AG04449 (cell line): ENCODE measurements at regions not wholly inside any gene's neighbourhood (a gene's known extent, or its start where the extent isn't known, plus 50 kb on each side); places are given as distances from the start of the nearest gene placed in this dataset.

Experiments
- CTCF ChIA-PET: fragments of 350-600 bp; formaldehyde crosslinking; extraction: SDS; loops from one replicate; lab custom pipeline; 2021; ENCODE audit warnings: antibody characterized with exemption; lab: Yijun Ruan, JAX
- POLR2A ChIA-PET: fragments of 400-600, 350-600 bp; formaldehyde crosslinking; extraction: SDS; loops from one replicate; lab custom pipeline; 2020; ENCODE audit warnings: antibody characterized with exemption, inconsistent platforms; lab: Yijun Ruan, JAX
- DNase-seq: peaks from one replicate; pipeline ENCODE4 v3.0.0-alpha.2; 2010; ENCODE audit warnings: low read depth, low spot score
- H3K4me3 ChIP-seq: 2 replicates; pipeline ENCODE4 v1.5.1; 2011; ENCODE audit warnings: low read depth, mild to moderate bottlenecking, control low read depth, low read length
- TF ChIP-seq, protein P1 (sequence below): IDR thresholded peaks from one replicate; pipeline ENCODE4 v1.5.1; 2011; ENCODE audit warnings: mild to moderate bottlenecking, moderate library complexity, low read length, control low read depth, inconsistent platforms; ENCODE audit not compliant: insufficient read depth; ENCODE audit errors: missing control alignments

DNA sequence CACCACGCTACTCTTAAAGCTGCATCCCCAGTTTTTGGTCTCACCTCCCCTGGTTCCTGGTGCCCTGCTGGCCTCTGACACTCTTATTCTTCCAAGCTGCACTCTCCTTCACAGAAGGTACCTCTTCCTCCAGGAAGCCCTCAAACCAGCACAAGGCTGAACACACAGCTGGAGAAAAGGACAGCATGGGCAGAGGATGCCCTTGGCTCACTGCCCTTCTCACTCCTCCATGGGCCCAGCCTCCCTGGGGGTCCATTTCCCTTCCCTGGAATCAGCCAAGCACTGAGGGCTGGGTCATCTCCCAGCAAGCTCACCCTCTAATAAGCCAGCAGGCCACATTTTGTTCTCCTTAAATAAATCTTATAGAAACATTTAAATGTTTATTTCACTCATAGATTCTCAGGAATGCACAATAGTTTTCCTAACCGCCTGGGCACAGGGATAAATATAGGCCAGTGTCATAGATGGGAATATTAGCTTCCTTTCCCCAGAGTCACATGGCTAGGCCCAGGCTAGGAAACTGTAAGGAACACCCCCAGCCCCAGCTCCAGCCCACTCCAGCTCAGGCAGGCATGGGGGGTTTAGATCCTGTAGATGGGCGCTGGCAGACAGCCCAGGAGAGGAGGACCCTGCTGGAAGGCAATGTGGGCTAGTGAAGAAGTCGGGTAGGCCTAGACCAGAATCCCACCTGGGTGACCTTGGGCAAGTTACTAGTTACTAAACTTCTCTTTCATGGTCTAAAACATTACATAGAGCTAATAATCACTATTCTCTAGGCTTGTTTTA, 51.5 kb downstream of the IRAG1 start:
- H3K4me3 ChIP-seq: no peak overlapping the region
- CTCF ChIA-PET: interaction anchor here (1.3 to 2.8 kb wide), 3 partner anchors 12 to 128 kb away, joined by 3 to 21 read pairs (median 6); no protein-coding TSS in a partner anchor
- POLR2A ChIA-PET: no interaction called here
- TF ChIP-seq, protein P1, sequence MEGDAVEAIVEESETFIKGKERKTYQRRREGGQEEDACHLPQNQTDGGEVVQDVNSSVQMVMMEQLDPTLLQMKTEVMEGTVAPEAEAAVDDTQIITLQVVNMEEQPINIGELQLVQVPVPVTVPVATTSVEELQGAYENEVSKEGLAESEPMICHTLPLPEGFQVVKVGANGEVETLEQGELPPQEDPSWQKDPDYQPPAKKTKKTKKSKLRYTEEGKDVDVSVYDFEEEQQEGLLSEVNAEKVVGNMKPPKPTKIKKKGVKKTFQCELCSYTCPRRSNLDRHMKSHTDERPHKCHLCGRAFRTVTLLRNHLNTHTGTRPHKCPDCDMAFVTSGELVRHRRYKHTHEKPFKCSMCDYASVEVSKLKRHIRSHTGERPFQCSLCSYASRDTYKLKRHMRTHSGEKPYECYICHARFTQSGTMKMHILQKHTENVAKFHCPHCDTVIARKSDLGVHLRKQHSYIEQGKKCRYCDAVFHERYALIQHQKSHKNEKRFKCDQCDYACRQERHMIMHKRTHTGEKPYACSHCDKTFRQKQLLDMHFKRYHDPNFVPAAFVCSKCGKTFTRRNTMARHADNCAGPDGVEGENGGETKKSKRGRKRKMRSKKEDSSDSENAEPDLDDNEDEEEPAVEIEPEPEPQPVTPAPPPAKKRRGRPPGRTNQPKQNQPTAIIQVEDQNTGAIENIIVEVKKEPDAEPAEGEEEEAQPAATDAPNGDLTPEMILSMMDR: no peak
- no peak for DNase-seq

DNA sequence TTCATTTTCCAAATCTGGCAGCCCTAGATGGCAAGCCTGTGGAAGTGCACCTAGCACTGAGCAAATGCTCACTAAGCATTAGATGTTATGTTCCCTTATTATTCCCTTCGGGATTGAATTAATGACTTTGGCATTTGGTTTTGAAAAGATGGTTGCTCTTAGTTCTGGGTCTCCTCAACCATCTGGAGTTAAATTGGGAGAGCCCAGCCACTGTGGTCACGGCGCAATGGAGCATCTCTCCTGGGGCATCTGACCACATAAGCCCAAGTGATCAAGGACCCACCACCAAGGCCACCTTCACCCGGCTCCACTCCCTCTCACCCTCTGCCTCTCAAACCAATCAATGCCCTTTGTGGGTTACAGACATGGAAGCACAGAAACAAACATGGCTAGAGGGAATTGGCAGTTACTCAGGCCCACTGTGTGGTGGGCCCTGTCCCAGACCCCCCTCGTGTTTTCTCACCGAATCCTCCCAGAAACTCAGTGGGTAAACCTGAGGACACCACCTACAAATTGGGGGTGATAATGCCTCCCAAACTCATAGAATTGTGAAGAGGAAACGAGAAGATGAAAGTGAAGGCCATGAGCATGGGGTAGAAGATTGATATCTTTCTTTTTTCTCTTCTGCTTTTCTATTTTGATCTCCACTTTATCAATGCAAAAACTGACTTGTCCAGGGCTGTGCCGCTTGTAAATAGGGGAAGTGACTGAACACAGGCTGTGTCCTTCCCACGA, 52.2 kb downstream of the IRAG1 start:
- ChIA-PET POLR2A (no interaction called here), CTCF (interaction anchor here (1.0 to 4.8 kb wide), 4 partner anchors 13 to 127 kb away, joined by 3 to 34 read pairs (median 12); partner anchors contain the start of gene RNF141)
- TF ChIP-seq, protein P1: no peak
- no peak for DNase-seq
- no peak overlapping the region for H3K4me3 ChIP-seq

DNA sequence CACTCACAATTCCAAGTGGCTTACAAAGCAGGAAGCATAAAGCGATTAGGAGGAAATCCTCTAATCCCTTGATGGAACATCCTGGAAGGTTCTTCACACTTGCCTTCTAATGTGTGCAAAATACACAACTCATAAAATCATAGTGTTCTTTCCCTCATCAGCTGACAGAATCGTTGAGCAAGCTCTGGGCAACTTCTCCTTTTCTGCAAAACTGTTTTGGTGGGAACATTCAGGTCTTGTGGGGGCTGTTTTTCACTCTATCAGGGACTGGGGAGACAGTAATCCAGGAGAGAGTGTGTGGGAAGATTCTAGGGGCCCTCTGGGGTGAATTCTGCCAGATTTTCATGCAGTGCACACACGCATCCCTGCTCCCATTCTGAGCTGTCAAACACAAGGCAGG, 53.2 kb downstream of the IRAG1 start:
- TF ChIP-seq, protein P1: no peak
- H3K4me3 ChIP-seq: no peak overlapping the region
- CTCF ChIA-PET: interaction anchor here (1.0 to 4.8 kb wide), 2 partner anchors 14 to 99 kb away, joined by 4 to 34 read pairs; partner anchors contain the start of gene RNF141
- no peak for DNase-seq
- POLR2A ChIA-PET: no interaction called here

DNA sequence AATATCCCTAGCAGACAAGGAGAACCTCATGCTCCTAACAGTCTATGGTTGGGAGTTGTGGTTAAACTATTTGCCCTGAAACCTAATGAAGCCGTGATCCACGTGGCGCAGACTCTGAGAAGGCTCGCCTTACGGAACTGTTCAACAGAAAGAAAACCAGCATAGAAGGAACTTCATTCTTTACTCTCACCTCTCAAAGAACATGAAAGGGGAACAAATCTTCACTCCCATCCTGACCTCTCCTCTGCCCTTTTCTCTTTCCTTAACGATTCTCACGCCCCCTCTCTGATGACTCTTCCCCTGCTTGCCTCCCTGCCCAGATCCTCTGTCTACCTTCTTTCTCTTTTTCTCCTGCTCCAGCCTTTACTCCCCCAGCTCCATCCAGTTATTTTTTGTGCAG, 54.2 kb downstream of the IRAG1 start:
- no peak for DNase-seq
- TF ChIP-seq, protein P1: no peak
- CTCF ChIA-PET: interaction anchor here (3.1 to 4.8 kb wide), 2 partner anchors 12 to 15 kb away, joined by 15 to 34 read pairs; no protein-coding TSS in a partner anchor
- H3K4me3 ChIP-seq: no peak overlapping the region
- POLR2A ChIA-PET: no interaction called here

DNA sequence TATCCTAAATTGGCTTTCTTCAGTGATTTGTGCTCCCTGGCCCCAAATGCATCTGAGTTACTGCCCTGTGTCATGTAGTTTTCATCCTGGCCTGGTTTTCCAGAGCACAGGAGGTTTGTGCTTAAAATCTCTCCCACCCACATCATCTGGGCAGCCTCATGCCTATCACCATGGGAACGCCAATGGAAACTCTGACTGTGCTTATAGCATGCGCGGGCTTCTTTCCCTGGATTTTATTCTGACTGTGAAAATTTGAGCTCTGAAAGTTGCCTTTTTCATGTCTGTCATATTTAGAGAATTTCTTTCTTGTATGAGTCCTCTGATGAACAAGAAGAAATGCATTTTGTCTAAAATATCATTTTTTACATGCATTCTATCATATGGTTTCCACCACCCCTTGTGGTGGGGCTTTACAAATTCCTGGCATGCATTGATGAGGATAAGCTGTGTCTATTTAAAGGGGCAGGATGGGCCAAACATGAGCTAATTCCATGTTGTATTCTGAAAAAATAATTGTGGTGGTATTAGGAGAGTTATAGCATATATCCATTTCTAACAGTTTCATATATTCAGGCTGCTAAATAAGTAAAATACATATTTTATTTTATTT, 55.1 kb downstream of the IRAG1 start:
- ChIA-PET CTCF (interaction anchor here (1.0 to 4.8 kb wide), 9 partner anchors 9 to 232 kb away, joined by 3 to 34 read pairs (median 5); no protein-coding TSS in a partner anchor), POLR2A (no interaction called here)
- TF ChIP-seq, protein P1: no peak
- H3K4me3 ChIP-seq: no peak overlapping the region
- DNase-seq: no peak
